ENCODE measurements at regions not wholly inside any gene's neighbourhood (a gene's known extent, or its start where the extent isn't known, plus 50 kb on each side); places are given as distances from the start of the nearest gene placed in this dataset.

GRCh38 chr20:20859510-20859909, 147.1 kb upstream of the RALGAPA2 start:
- H3K9ac ChIP-seq = no peak overlapping the region
- no peaks in the 10 kb centered on the region for H4K20me1 ChIP-seq (ENCODE audit: insufficient read depth)
- H3K4me3 ChIP-seq (IDR thresholded peaks at IDR 0.05; ENCODE audit: insufficient read depth, low read depth, low read length) = no peak overlapping the region
- H3K79me2 ChIP-seq (ENCODE audit: insufficient read depth, low read depth) = no peaks in the 10 kb centered on the region
- TF ChIP-seq CTCF (conservative IDR thresholded peaks at IDR 0.05; ENCODE audit: low read depth, low read length) = no peak
- no peak overlapping the region for H3K27ac ChIP-seq
- no peaks in the 10 kb centered on the region for H3K36me3 ChIP-seq (ENCODE audit: insufficient read depth)
- H3K4me1 ChIP-seq (ENCODE audit: low read depth, poor library complexity, severe bottlenecking) = no peaks in the 10 kb centered on the region
- no peak overlapping the region for H2AFZ ChIP-seq (ENCODE audit: low read depth)
- no peak overlapping the region for H3K4me2 ChIP-seq
- H3K27me3 ChIP-seq (ENCODE audit: insufficient read depth, low read depth) = no peaks in the 10 kb centered on the region

- H3K27me3 ChIP-seq (ENCODE audit: insufficient read depth, low read depth) = no peaks in the 10 kb centered on the region
- H3K79me2 ChIP-seq (ENCODE audit: insufficient read depth, low read depth) = no peaks in the 10 kb centered on the region
- no peaks in the 10 kb centered on the region for H3K4me1 ChIP-seq (ENCODE audit: low read depth, poor library complexity, severe bottlenecking)
- no peak overlapping the region for H3K4me2 ChIP-seq
- no peak for TF ChIP-seq CTCF (conservative IDR thresholded peaks at IDR 0.05; ENCODE audit: low read depth, low read length)
- H2AFZ ChIP-seq (ENCODE audit: low read depth) = no peak overlapping the region
- no peaks in the 10 kb centered on the region for H4K20me1 ChIP-seq (ENCODE audit: insufficient read depth)
- no peak overlapping the region for H3K9ac ChIP-seq
- H3K4me3 ChIP-seq (IDR thresholded peaks at IDR 0.05; ENCODE audit: insufficient read depth, low read depth, low read length) = no peak overlapping the region
- no peaks in the 10 kb centered on the region for H3K36me3 ChIP-seq (ENCODE audit: insufficient read depth)
- no peak overlapping the region for H3K27ac ChIP-seq
Observed at GRCh38 chr20:20856956-20857355, 144.5 kb upstream of the RALGAPA2 start.

DNA sequence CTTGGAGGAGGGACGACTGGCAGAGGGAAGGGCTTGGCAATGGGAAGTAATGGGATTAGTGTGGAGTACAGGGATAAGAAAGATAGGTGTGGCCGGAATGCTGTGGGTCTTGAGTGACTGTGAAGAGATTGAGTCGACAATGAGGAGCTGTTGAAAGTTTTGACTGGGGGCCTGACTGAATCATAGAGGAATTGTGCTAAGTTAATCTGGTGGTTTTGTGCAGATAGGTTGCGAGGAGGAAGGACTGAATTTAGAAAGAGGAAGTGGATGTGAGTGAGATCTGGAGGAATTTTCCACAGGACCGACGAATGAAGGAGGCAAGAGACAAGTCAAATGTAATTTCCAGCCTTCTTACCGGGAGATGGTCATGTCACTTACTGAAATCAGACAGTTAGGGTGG, 143.9 kb upstream of the RALGAPA2 start:
- no peak for TF ChIP-seq CTCF (conservative IDR thresholded peaks at IDR 0.05; ENCODE audit: low read depth, low read length)
- no peaks in the 10 kb centered on the region for H3K79me2 ChIP-seq (ENCODE audit: insufficient read depth, low read depth)
- no peaks in the 10 kb centered on the region for H3K36me3 ChIP-seq (ENCODE audit: insufficient read depth)
- H3K9ac ChIP-seq = no peak overlapping the region
- H3K4me1 ChIP-seq (ENCODE audit: low read depth, poor library complexity, severe bottlenecking) = no peaks in the 10 kb centered on the region
- H3K27ac ChIP-seq = no peak overlapping the region
- no peak overlapping the region for H3K4me2 ChIP-seq
- no peaks in the 10 kb centered on the region for H3K27me3 ChIP-seq (ENCODE audit: insufficient read depth, low read depth)
- H4K20me1 ChIP-seq (ENCODE audit: insufficient read depth) = no peaks in the 10 kb centered on the region
- H3K4me3 ChIP-seq (IDR thresholded peaks at IDR 0.05; ENCODE audit: insufficient read depth, low read depth, low read length) = no peak overlapping the region
- no peak overlapping the region for H2AFZ ChIP-seq (ENCODE audit: low read depth)

- H3K9ac ChIP-seq = no peak overlapping the region
- no peaks in the 10 kb centered on the region for H4K20me1 ChIP-seq (ENCODE audit: insufficient read depth)
- H3K4me3 ChIP-seq (IDR thresholded peaks at IDR 0.05; ENCODE audit: insufficient read depth, low read depth, low read length) = no peak overlapping the region
- no peaks in the 10 kb centered on the region for H3K27me3 ChIP-seq (ENCODE audit: insufficient read depth, low read depth)
- no peaks in the 10 kb centered on the region for H3K79me2 ChIP-seq (ENCODE audit: insufficient read depth, low read depth)
- no peaks in the 10 kb centered on the region for H3K4me1 ChIP-seq (ENCODE audit: low read depth, poor library complexity, severe bottlenecking)
- H3K36me3 ChIP-seq (ENCODE audit: insufficient read depth) = no peaks in the 10 kb centered on the region
- TF ChIP-seq CTCF (conservative IDR thresholded peaks at IDR 0.05; ENCODE audit: low read depth, low read length) = no peak
- no peak overlapping the region for H2AFZ ChIP-seq (ENCODE audit: low read depth)
- H3K27ac ChIP-seq = no peak overlapping the region
- no peak overlapping the region for H3K4me2 ChIP-seq
Observed at GRCh38 chr20:20851385-20851784, 138.9 kb upstream of the RALGAPA2 start.

- no peaks in the 10 kb centered on the region for H3K27me3 ChIP-seq (ENCODE audit: insufficient read depth, low read depth)
- no peaks in the 10 kb centered on the region for H3K4me1 ChIP-seq (ENCODE audit: low read depth, poor library complexity, severe bottlenecking)
- H3K4me3 ChIP-seq (IDR thresholded peaks at IDR 0.05; ENCODE audit: insufficient read depth, low read depth, low read length) = no peak overlapping the region
- no peaks in the 10 kb centered on the region for H3K79me2 ChIP-seq (ENCODE audit: insufficient read depth, low read depth)
- no peak overlapping the region for H3K4me2 ChIP-seq
- H4K20me1 ChIP-seq (ENCODE audit: insufficient read depth) = no peaks in the 10 kb centered on the region
- no peak overlapping the region for H3K9ac ChIP-seq
- H3K27ac ChIP-seq = no peak overlapping the region
- no peak overlapping the region for H2AFZ ChIP-seq (ENCODE audit: low read depth)
- TF ChIP-seq CTCF (conservative IDR thresholded peaks at IDR 0.05; ENCODE audit: low read depth, low read length) = no peak
- no peaks in the 10 kb centered on the region for H3K36me3 ChIP-seq (ENCODE audit: insufficient read depth)
Observed at GRCh38 chr20:20850407-20850806, 138.0 kb upstream of the RALGAPA2 start.
